Memory B cell (primary cell): ENCODE measurements at regions not wholly inside any gene's neighbourhood (a gene's known extent, or its start where the extent isn't known, plus 50 kb on each side); places are given as distances from the start of the nearest gene placed in this dataset.
"Not testable (repeated sequence)": the region's sequence is repeated elsewhere in the genome, so short reads cannot be mapped to it uniquely, and the experiment has no call there.

ENCODE experiments used
- ATAC-seq: fragments of 150-1000 bp; cut with Tn5 transposase; 2 replicates; pipeline ENCODE4 v1.10.0; 2021; ENCODE audit warnings: low read depth, mild to moderate bottlenecking, moderate library complexity
- DNase-seq, 2 donors: peaks; one replicate each; pipeline ENCODE4 v3.0.0; 2022; ENCODE audit warnings: low spot score in 2 of 2
- H3K27ac Mint-ChIP-seq: one replicate; pipeline ENCODE4 v1.8.0; 2022; ENCODE audit warnings: mild to moderate bottlenecking, moderate library complexity, mixed read lengths
- H3K27me3 Mint-ChIP-seq: one replicate; pipeline ENCODE4 v1.8.0; 2022; ENCODE audit warnings: mixed read lengths
- H3K36me3 Mint-ChIP-seq: one replicate; pipeline ENCODE4 v1.8.0; 2022; ENCODE audit warnings: mild to moderate bottlenecking, mixed read lengths
- H3K4me1 Mint-ChIP-seq: one replicate; pipeline ENCODE4 v1.8.0; 2022; ENCODE audit warnings: mixed read lengths
- H3K4me3 Mint-ChIP-seq: one replicate; pipeline ENCODE4 v1.8.0; 2022; ENCODE audit warnings: mild to moderate bottlenecking, moderate library complexity, mixed read lengths
- H3K9me3 Mint-ChIP-seq: one replicate; pipeline ENCODE4 v1.8.0; 2022; ENCODE audit warnings: mixed read lengths

- no peak for DNase-seq
- H3K27ac Mint-ChIP-seq = no peak overlapping the region
These were observed 608.8 kb downstream of the ADCYAP1 start for GRCh38 chr18:1513519-1513918.

GRCh38 chr18:1521588-1522248 lies 617.0 kb downstream of the ADCYAP1 start:
- not testable (repeated sequence) for ATAC-seq, H3K4me1 Mint-ChIP-seq, H3K9me3 Mint-ChIP-seq, H3K36me3 Mint-ChIP-seq, H3K4me3 Mint-ChIP-seq, H3K27me3 Mint-ChIP-seq, DNase-seq, H3K27ac Mint-ChIP-seq

More at GRCh38 chr18:1513519-1513918, 608.8 kb downstream of the ADCYAP1 start:
- Mint-ChIP-seq H3K4me3 (no peak overlapping the region), H3K9me3 (peaks cover 4% of the 10 kb centered on the region), H3K27me3 (no peaks in the 10 kb centered on the region), H3K36me3 (no peaks in the 10 kb centered on the region), H3K4me1 (no peaks in the 10 kb centered on the region)
- ATAC-seq = no peak

GRCh38 chr18:1522249-1522615 lies 617.6 kb downstream of the ADCYAP1 start:
- Mint-ChIP-seq H3K4me1 (no peaks in the 10 kb centered on the region), H3K27ac (no peak overlapping the region), H3K36me3 (no peaks in the 10 kb centered on the region), H3K4me3 (no peak overlapping the region), H3K9me3 (no peaks in the 10 kb centered on the region), H3K27me3 (no peaks in the 10 kb centered on the region)
- no peak for DNase-seq
- ATAC-seq = no peak

- no peak overlapping the region for H3K4me3 Mint-ChIP-seq
- peaks cover 2% of the 10 kb centered on the region for H3K9me3 Mint-ChIP-seq
- H3K4me1 Mint-ChIP-seq = no peaks in the 10 kb centered on the region
- peaks cover 2% of the 10 kb centered on the region for H3K27me3 Mint-ChIP-seq
- no peak for ATAC-seq
- H3K36me3 Mint-ChIP-seq = no peaks in the 10 kb centered on the region
- H3K27ac Mint-ChIP-seq = no peak overlapping the region
- DNase-seq = no peak
These were observed 622.3 kb downstream of the ADCYAP1 start for GRCh38 chr18:1526991-1527390.

- Mint-ChIP-seq H3K4me3 (no peak overlapping the region), H3K4me1 (no peaks in the 10 kb centered on the region), H3K9me3 (peaks cover 2% of the 10 kb centered on the region), H3K36me3 (no peaks in the 10 kb centered on the region), H3K27ac (no peak overlapping the region), H3K27me3 (peaks cover 2% of the 10 kb centered on the region)
- DNase-seq (no peak), ATAC-seq (no peak)
These were observed 623.1 kb downstream of the ADCYAP1 start for GRCh38 chr18:1527805-1528204.

- H3K27ac Mint-ChIP-seq = no peak overlapping the region
- H3K4me1 Mint-ChIP-seq = no peaks in the 10 kb centered on the region
- no peaks in the 10 kb centered on the region for H3K36me3 Mint-ChIP-seq
- no peak overlapping the region for H3K4me3 Mint-ChIP-seq
- no peak for DNase-seq
- ATAC-seq = no peak
- H3K9me3 Mint-ChIP-seq = peaks cover 2% of the 10 kb centered on the region
- H3K27me3 Mint-ChIP-seq = peaks cover 2% of the 10 kb centered on the region
These were observed 623.8 kb downstream of the ADCYAP1 start for GRCh38 chr18:1528447-1528846.

- DNase-seq = no peak
- H3K4me1 Mint-ChIP-seq = no peaks in the 10 kb centered on the region
- no peak overlapping the region for H3K4me3 Mint-ChIP-seq
- H3K9me3 Mint-ChIP-seq = peaks cover 2% of the 10 kb centered on the region
- no peak for ATAC-seq
- no peaks in the 10 kb centered on the region for H3K36me3 Mint-ChIP-seq
- peaks cover 2% of the 10 kb centered on the region for H3K27me3 Mint-ChIP-seq
- no peak overlapping the region for H3K27ac Mint-ChIP-seq
These were observed 624.4 kb downstream of the ADCYAP1 start for GRCh38 chr18:1528964-1529509.

- Mint-ChIP-seq H3K4me3 (no peak overlapping the region), H3K36me3 (no peaks in the 10 kb centered on the region), H3K9me3 (peaks cover 2% of the 10 kb centered on the region), H3K4me1 (no peaks in the 10 kb centered on the region), H3K27me3 (peaks cover 2% of the 10 kb centered on the region), H3K27ac (no peak overlapping the region)
- ATAC-seq (no peak), DNase-seq (no peak)
These were observed 626.0 kb downstream of the ADCYAP1 start for GRCh38 chr18:1530650-1531049.

- H3K9me3 Mint-ChIP-seq = peaks cover 1% of the 10 kb centered on the region
- DNase-seq (no peak), ATAC-seq (no peak)
- no peak overlapping the region for H3K27ac Mint-ChIP-seq
- H3K4me3 Mint-ChIP-seq = no peak overlapping the region
- no peaks in the 10 kb centered on the region for H3K27me3 Mint-ChIP-seq
- H3K36me3 Mint-ChIP-seq = no peaks in the 10 kb centered on the region
- H3K4me1 Mint-ChIP-seq = no peaks in the 10 kb centered on the region
These were observed 634.6 kb downstream of the ADCYAP1 start for GRCh38 chr18:1539276-1539675.

- Mint-ChIP-seq H3K36me3 (no peaks in the 10 kb centered on the region), H3K4me1 (no peaks in the 10 kb centered on the region), H3K4me3 (no peak overlapping the region), H3K27ac (no peak overlapping the region), H3K27me3 (no peaks in the 10 kb centered on the region), H3K9me3 (peaks cover 1% of the 10 kb centered on the region)
- ATAC-seq (no peak), DNase-seq (no peak)
These were observed 636.8 kb downstream of the ADCYAP1 start for GRCh38 chr18:1541478-1541877.

GRCh38 chr18:1542230-1542774 lies 637.6 kb downstream of the ADCYAP1 start:
- no peak for DNase-seq
- no peak for ATAC-seq
- Mint-ChIP-seq H3K27me3 (no peaks in the 10 kb centered on the region), H3K4me1 (no peaks in the 10 kb centered on the region), H3K36me3 (no peaks in the 10 kb centered on the region), H3K4me3 (no peak overlapping the region), H3K9me3 (peaks cover 1% of the 10 kb centered on the region), H3K27ac (no peak overlapping the region)

GRCh38 chr18:1544016-1544415 lies 639.3 kb downstream of the ADCYAP1 start:
- no peak for DNase-seq
- Mint-ChIP-seq H3K27me3 (no peaks in the 10 kb centered on the region), H3K4me1 (no peaks in the 10 kb centered on the region), H3K4me3 (no peak overlapping the region), H3K27ac (no peak overlapping the region), H3K36me3 (no peaks in the 10 kb centered on the region), H3K9me3 (peaks cover 3% of the 10 kb centered on the region)
- ATAC-seq = no peak

GRCh38 chr18:1557711-1558110 lies 653.0 kb downstream of the ADCYAP1 start:
- DNase-seq, H3K4me3 Mint-ChIP-seq, H3K9me3 Mint-ChIP-seq, ATAC-seq, H3K27ac Mint-ChIP-seq, H3K36me3 Mint-ChIP-seq, H3K4me1 Mint-ChIP-seq, H3K27me3 Mint-ChIP-seq: not testable (repeated sequence)

GRCh38 chr18:1559563-1559962 lies 654.9 kb downstream of the ADCYAP1 start:
- no peaks in the 10 kb centered on the region for H3K4me1 Mint-ChIP-seq
- no peak for DNase-seq

GRCh38 chr18:1564793-1565192 lies 660.1 kb downstream of the ADCYAP1 start:
- no peaks in the 10 kb centered on the region for H3K27me3 Mint-ChIP-seq
- DNase-seq = no peak
- H3K4me3 Mint-ChIP-seq = no peak overlapping the region
- ATAC-seq = no peak
- no peak overlapping the region for H3K27ac Mint-ChIP-seq
- no peaks in the 10 kb centered on the region for H3K36me3 Mint-ChIP-seq
- no peaks in the 10 kb centered on the region for H3K4me1 Mint-ChIP-seq
- H3K9me3 Mint-ChIP-seq = no peaks in the 10 kb centered on the region

More at GRCh38 chr18:1559563-1559962, 654.9 kb downstream of the ADCYAP1 start:
- Mint-ChIP-seq H3K36me3 (no peaks in the 10 kb centered on the region), H3K27ac (no peak overlapping the region), H3K27me3 (no peaks in the 10 kb centered on the region), H3K4me3 (no peak overlapping the region), H3K9me3 (peaks cover 4% of the 10 kb centered on the region)
- ATAC-seq = no peak
